Prostate gland (tissue), 2 donors: ENCODE measurements at regions not wholly inside any gene's neighbourhood (a gene's known extent, or its start where the extent isn't known, plus 50 kb on each side); places are given as distances from the start of the nearest gene placed in this dataset.
"Not testable (repeated sequence)": the region's sequence is repeated elsewhere in the genome, so short reads cannot be mapped to it uniquely, and the experiment has no call there.

ENCODE experiments used
- DNase-seq: peaks from one replicate; pipeline ENCODE4 v3.0.0-alpha.2; 2019; ENCODE audit warnings: low spot score
- H3K27ac ChIP-seq, 2 donors: fragments of 200-600 bp; sonication (generic); 2 replicates each; pipeline ENCODE4 v1.5.1; 2017 to 2019
- H3K27me3 ChIP-seq: fragments of 200-600 bp; sonication (generic); replicated peaks from 2 replicates; pipeline ENCODE4 v1.5.1; 2019; ENCODE audit not compliant: insufficient read depth
- H3K36me3 ChIP-seq, 2 donors: fragments of 200-600 bp; sonication (generic); 1 replicate in 1 of 2; 2 replicates in 1 of 2; pipeline versions ENCODE4 v1.5.1 to v1.8.1; 2017 to 2019
- H3K4me1 ChIP-seq: fragments of 200-600 bp; sonication (generic); replicated peaks from 2 replicates; pipeline ENCODE4 v1.5.1; 2019
- H3K4me3 ChIP-seq, 2 donors: fragments of 200-600 bp; sonication (generic); 2 replicates each; pipeline ENCODE4 v1.5.1; 2017 to 2019
- H3K9me3 ChIP-seq: fragments of 200-600 bp; sonication (generic); 2 replicates; pipeline ENCODE4 v1.5.1; 2017
- CTCF ChIP-seq, 4 experiments: fragments of 200-600 bp in 2 of 4; fragments of 450-650 bp in 2 of 4; sonication (generic) in 2 of 4; IDR thresholded peaks; 1 replicate in 3 of 4; 2 replicates in 1 of 4; pipeline ENCODE4 v1.5.1; 2016 to 2019; ENCODE audit warnings: antibody characterized with exemption in 4 of 4, mild to moderate bottlenecking in 2 of 4, moderate library complexity in 2 of 4
- POLR2A ChIP-seq: fragments of 450-650 bp; IDR thresholded peaks from one replicate; pipeline ENCODE4 v1.6.1; 2016; ENCODE audit warnings: antibody characterized with exemption, mild to moderate bottlenecking
- POLR2AphosphoS5 ChIP-seq: sonication (generic); formaldehyde crosslinking; IDR thresholded peaks from one replicate; pipeline ENCODE4 v1.6.1; 2017; ENCODE audit warnings: antibody characterized with exemption
- WGBS: methylation state at CpG from one replicate; pipeline ENCODE4 v1.1.5; 2018; 5-methylcytosine and 5-hydroxymethylcytosine counted together
- intact Hi-C: fragments of 100-400 bp; cut with DNase I; formaldehyde crosslinking; loops from one replicate; pipeline ENCODE4 v1.14.2; 2022

GRCh38 chr14:29982171-29982570 is 54.5 kb upstream of the PRKD1 start:
- Histone ChIP-seq H3K4me1 (no peaks in the 10 kb centered on the region), H3K9me3 (no peaks in the 10 kb centered on the region), H3K4me3 (no peak overlapping the region), H3K27me3 (no peaks in the 10 kb centered on the region), H3K36me3 (no peaks in the 10 kb centered on the region), H3K27ac (no peak overlapping the region)
- 92% methylated on average over 1 of the region's 1 CpG for WGBS
- DNase-seq = no peak
- TF ChIP-seq CTCF (IDR thresholded peaks at IDR 0.05) = no peak
- TF ChIP-seq POLR2A = no peak
- no peak for TF ChIP-seq POLR2AphosphoS5
- intact Hi-C loops = no loop called here

GRCh38 chr14:29982993-29983392 is 55.3 kb upstream of the PRKD1 start:
- intact Hi-C loops = no loop called here

GRCh38 chr14:29990344-29990857 is 62.8 kb upstream of the PRKD1 start:
- 79% methylated on average over 30 of the region's 30 CpGs for WGBS
- H3K4me1 ChIP-seq, intact Hi-C loops, H3K36me3 ChIP-seq, H3K27me3 ChIP-seq, DNase-seq, H3K9me3 ChIP-seq, H3K4me3 ChIP-seq, H3K27ac ChIP-seq: not testable (repeated sequence)

More at GRCh38 chr14:29982993-29983392, 55.3 kb upstream of the PRKD1 start:
- Histone ChIP-seq H3K27ac (no peak overlapping the region), H3K36me3 (no peaks in the 10 kb centered on the region), H3K27me3 (no peaks in the 10 kb centered on the region), H3K4me1 (no peaks in the 10 kb centered on the region), H3K9me3 (no peaks in the 10 kb centered on the region), H3K4me3 (no peak overlapping the region)
- WGBS = 90% methylated on average over 1 of the region's 1 CpG
- TF ChIP-seq CTCF (IDR thresholded peaks at IDR 0.05) = no peak
- TF ChIP-seq POLR2AphosphoS5 = no peak
- no peak for TF ChIP-seq POLR2A
- DNase-seq = no peak

GRCh38 chr14:29990993-29991392 is 63.3 kb upstream of the PRKD1 start:
- no peak overlapping the region for H3K4me3 ChIP-seq
- no peak overlapping the region for H3K27ac ChIP-seq
- H3K27me3 ChIP-seq = no peaks in the 10 kb centered on the region
- no peaks in the 10 kb centered on the region for H3K4me1 ChIP-seq
- no peaks in the 10 kb centered on the region for H3K9me3 ChIP-seq
- WGBS = 96% methylated on average over 2 of the region's 2 CpGs
- H3K36me3 ChIP-seq = no peaks in the 10 kb centered on the region
- no peak for TF ChIP-seq POLR2A
- no peak for TF ChIP-seq CTCF (IDR thresholded peaks at IDR 0.05)
- no peak for TF ChIP-seq POLR2AphosphoS5
- intact Hi-C loops = no loop called here
- no peak for DNase-seq

DNA sequence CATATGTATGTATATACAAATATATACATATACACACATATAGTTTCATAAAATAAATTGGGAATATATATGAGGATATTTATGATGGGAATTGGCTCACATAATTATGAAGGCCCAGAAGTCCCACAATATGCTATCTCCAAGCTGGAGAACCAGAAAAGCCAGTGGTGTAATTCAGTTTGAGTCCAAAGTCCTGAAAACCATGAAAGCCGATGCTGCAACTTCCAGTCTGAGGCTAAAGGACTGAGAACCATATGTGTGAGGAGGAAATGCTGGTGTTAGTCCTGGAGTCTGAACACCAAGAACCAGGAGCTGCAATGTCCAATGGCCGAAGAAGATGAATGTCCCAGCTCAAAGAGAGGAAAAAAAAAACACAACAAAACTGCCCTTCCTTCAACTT is 65.5 kb upstream of the PRKD1 start:
- Histone ChIP-seq H3K9me3 (no peaks in the 10 kb centered on the region), H3K4me3 (no peak overlapping the region), H3K27me3 (no peaks in the 10 kb centered on the region), H3K36me3 (no peaks in the 10 kb centered on the region), H3K4me1 (no peaks in the 10 kb centered on the region), H3K27ac (no peak overlapping the region)
- intact Hi-C loops = no loop called here
- WGBS = 96% methylated on average over 2 of the region's 2 CpGs
- TF ChIP-seq POLR2AphosphoS5 = no peak
- TF ChIP-seq CTCF (IDR thresholded peaks at IDR 0.05) = no peak
- TF ChIP-seq POLR2A = no peak
- no peak for DNase-seq
